ENCODE measurements at regions not wholly inside any gene's neighbourhood (a gene's known extent, or its start where the extent isn't known, plus 50 kb on each side); places are given as distances from the start of the nearest gene placed in this dataset.
"Not testable (repeated sequence)": the region's sequence is repeated elsewhere in the genome, so short reads cannot be mapped to it uniquely, and the experiment has no call there.

DNA sequence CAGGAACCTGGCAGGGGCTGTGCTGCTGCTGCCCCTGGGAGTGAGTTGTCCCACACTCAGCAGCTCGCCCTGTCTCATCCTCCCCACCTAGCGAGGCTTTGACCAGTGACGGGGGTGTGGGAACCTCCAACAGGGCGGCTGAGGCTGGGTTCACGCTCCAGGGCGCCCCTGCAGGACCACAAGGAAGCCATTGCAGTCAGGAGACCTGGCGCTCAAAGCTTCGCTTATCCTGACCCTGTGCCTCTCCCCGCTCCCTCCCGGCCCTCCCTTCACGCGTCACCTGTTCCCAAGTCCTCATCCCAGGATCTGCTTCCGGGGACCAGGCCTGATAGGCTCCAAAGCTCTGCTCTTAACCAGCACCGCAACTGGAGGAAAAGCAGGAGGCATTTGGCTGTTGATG lies 272.0 kb upstream of the SFSWAP start:
- no peak overlapping the region for H3K27ac ChIP-seq
- no peak for TF ChIP-seq CTCF (conservative IDR thresholded peaks at IDR 0.05)

DNA sequence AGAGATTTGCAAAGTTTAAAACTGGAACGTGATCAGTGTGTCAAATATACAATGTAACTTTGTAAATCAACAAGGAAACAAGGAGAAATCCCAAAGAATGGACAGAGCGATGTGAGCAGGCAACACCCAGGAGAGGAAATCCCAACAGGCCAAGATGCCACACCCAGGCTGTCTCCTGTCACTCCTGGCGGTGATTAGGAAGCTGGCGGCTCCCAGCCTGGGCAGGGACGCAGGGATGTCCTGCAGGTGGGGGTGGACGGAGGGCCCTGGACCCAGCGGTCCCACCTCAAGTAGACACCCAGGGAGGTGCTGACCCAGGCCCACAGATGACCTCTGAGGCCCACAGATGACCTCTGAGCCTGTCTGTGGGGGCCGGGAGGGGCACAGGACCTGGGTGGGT lies 271.1 kb upstream of the SFSWAP start:
- H3K27ac ChIP-seq: not testable (repeated sequence)

GRCh38 chr12:131440209-131441059 lies 270.5 kb upstream of the SFSWAP start:
- H3K27ac ChIP-seq: not testable (repeated sequence)

GRCh38 chr12:131441060-131441396 lies 269.9 kb upstream of the SFSWAP start:
- no peak overlapping the region for H3K27ac ChIP-seq
- no peak for TF ChIP-seq CTCF (conservative IDR thresholded peaks at IDR 0.05)

DNA sequence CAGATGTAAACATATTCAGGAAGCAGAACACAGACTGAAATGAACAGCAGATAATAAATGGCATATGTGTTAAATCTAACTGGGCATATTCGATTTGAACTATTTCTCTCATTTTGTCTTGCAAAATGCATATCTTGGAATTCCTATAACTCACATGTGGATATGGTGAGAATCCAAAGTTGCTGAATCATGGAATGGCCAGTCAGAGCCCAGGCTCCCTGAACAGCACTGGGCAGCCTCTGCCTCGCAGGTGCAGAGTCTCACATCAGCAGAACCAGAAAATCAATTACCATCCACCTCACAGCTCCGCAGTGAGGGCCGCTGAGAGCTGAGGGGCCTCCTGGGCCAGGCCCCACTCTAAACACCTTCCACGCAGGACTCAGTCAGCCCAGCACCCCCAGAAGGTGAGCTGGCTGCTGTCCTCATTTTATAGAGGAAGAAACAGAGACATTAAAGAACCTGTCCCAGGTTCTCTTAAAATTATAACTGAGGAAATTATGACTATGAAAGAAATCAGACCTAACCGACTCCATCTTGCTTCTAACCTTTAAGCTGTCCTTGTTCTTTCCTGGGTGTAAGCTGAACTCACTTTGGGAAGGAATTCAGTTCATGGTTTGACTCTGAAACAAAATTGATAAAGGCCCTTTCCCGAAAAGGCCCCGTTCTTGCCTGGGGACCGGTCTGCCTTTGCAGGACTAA lies 269.1 kb upstream of the SFSWAP start:
- H3K27ac ChIP-seq: no peak overlapping the region

DNA sequence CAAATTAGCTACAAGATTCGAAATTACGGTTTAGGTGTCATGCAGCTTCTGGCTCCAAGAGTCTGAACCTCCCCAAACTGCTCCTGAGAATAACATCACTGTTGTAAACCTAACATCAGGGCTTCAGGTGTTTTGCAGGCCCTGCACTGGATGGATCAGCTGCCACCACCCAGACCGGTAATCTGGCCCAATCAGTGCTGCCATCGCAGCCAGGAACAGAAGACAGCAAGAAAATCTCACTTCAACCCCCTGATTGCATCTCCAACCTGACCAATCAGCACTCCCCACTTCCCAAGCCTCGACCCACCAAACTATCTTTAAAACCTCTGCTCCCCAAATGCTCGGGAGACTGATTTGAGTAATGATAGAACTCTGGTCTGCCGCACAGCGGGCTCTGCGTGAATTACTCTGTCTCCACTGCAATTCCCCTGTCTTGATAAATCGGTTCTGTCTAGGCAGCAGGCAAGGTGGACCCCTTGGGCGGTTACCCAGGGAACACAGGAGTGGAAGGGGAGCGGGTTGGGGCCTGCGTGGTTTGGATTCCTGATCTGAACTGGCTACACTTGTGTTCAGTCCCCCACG lies 268.5 kb upstream of the SFSWAP start:
- TF ChIP-seq CTCF (conservative IDR thresholded peaks at IDR 0.05): no peak
- no peak overlapping the region for H3K27ac ChIP-seq

More for the DNA sequence above, 269.1 kb upstream of the SFSWAP start:
- no peak for TF ChIP-seq CTCF (conservative IDR thresholded peaks at IDR 0.05)

DNA sequence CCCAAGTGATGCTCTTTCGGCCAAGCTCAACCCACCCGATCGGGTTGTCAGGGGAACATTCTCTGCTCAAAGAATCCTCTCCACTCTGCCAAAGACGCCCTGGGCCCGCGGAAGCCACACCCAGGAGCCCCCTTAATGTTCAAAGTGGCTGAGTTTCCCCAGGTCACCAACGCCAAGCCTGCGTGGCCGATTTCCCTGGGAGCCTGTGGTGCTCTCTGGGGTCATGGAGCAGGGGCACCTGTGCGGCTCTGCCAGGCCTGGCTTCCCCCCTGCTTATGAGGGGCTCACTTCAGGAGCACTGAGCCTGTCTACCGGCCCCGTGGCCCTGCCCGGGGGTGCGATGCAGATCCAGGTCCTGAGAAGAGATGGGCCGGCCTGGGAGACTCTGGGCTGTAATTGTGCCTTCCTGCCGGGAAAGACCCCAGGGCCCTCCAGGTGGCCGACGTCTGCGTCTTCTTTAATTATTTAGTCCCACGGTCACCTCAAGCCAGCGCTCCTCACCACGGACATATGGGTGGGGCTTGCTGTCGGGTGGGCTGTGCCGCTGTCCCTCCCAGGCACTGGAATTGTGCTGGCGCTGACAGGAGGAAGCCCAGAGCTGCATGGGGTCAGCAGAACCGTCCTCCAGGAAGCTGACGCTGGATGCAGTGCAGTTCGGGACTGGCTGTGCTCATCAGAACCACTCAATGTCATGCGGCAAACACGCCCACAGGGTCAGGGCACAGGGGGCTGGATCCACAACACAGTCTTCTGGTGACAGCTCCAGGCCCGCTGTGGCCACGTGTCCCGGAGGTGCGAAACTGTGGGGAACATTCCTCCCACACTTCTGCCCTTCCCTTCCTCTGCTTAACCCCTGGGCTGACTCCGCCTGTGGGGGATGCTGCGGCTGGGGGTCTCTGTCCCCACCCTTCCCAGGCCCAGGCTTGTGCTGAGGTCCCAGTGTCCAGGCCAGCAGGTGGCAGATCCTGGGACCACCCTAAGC lies 267.6 kb upstream of the SFSWAP start:
- TF ChIP-seq CTCF (conservative IDR thresholded peaks at IDR 0.05): no peak
- no peak overlapping the region for H3K27ac ChIP-seq

Data from VCaP (cell line).